Activated T-helper 2 cell treated with anti-CD3 and anti-CD28 coated beads, Interferon-gamma antibody, Interleukin-2, Interleukin-4, amounts not matched to agents 10 μg/mL and 5 μg/mL and 100 μg/mL, durations not matched to agents 14 hours and 24 hours and 36 hours (primary cell): ENCODE measurements at regions not wholly inside any gene's neighbourhood (a gene's known extent, or its start where the extent isn't known, plus 50 kb on each side); places are given as distances from the start of the nearest gene placed in this dataset.
"Not testable (repeated sequence)": the region's sequence is repeated elsewhere in the genome, so short reads cannot be mapped to it uniquely, and the experiment has no call there.

Source experiments
- DNase-seq: peaks from one replicate; pipeline ENCODE4 v3.0.0; 2021; ENCODE audit warnings: low spot score
- H3K27ac Mint-ChIP-seq: one replicate; pipeline ENCODE4 v1.8.0; 2021; ENCODE audit warnings: mixed read lengths
- H3K27me3 Mint-ChIP-seq: one replicate; pipeline ENCODE4 v1.8.0; 2021; ENCODE audit warnings: low read depth, mixed read lengths
- H3K36me3 Mint-ChIP-seq: one replicate; pipeline ENCODE4 v1.8.0; 2021; ENCODE audit warnings: low read depth, mixed read lengths
- H3K4me1 Mint-ChIP-seq: one replicate; pipeline ENCODE4 v1.8.0; 2021; ENCODE audit warnings: low read depth, mixed read lengths
- H3K4me3 Mint-ChIP-seq: one replicate; pipeline ENCODE4 v1.8.0; 2021; ENCODE audit warnings: low read depth, mild to moderate bottlenecking, moderate library complexity, mixed read lengths
- H3K9me3 Mint-ChIP-seq: one replicate; pipeline ENCODE4 v1.8.0; 2021; ENCODE audit warnings: mixed read lengths
- intact Hi-C: fragments of 100-400 bp; cut with micrococcal nuclease; formaldehyde crosslinking; loops from one replicate; pipeline ENCODE4 v1.15.1; 2023

DNA sequence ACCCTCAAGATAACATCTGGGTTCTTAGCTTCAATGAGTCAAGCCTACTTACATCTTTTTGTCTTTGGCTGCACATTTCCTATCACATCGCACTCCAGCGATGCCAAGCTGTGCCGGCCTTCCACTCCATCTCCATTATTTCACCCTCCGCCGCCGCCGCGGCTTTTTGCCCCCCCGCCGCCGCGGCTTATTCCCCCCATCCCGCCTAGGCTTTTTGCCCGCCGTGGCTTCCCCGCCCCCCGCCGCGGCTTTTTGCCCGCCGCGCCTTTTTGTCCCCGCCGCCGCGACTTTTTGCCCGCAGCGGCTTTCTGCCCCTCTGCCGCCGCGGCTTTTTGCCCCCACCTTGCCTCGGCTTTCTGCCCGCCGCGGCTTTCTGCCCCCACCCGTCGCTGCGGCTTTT lies 50.8 kb downstream of the PPIAL4E start:
- intact Hi-C loops, H3K4me3 Mint-ChIP-seq, H3K27ac Mint-ChIP-seq, H3K36me3 Mint-ChIP-seq, H3K27me3 Mint-ChIP-seq, H3K4me1 Mint-ChIP-seq, H3K9me3 Mint-ChIP-seq: not testable (repeated sequence)
- DNase-seq = peak; percentile 2
